ENCODE measurements at regions not wholly inside any gene's neighbourhood (a gene's known extent, or its start where the extent isn't known, plus 50 kb on each side); places are given as distances from the start of the nearest gene placed in this dataset.

DNA sequence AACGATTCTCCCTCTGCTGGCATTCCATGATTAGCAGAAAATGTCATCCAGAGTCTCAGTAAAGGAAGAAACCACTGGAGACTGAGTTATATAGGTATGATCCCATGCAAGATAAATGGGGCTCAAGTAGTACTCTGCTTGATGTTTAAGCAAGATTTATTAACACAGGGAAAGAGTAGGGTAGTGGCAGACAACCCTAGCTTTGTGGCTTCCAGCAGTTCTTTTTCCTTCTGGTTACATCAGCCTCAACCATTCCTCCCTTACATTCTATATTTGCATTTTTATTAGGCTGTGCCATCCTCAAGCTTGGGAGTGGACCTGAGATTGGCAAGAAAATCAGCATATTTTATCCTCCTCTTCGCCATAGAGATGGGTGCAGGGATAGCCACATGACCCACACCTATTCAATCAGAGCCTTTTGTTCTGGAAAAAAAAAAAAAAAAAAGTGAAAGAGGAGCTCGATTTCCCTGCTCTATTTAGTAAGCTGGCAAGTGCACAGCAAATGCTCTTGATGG lies 402.1 kb downstream of the ZNF536 start:
- DNase-seq = no peak

GRCh38 chr19:30762651-30763050 lies 390.5 kb downstream of the ZNF536 start:
- DNase-seq = no peak

GRCh38 chr19:30760014-30760413 lies 387.8 kb downstream of the ZNF536 start:
- no peak for DNase-seq

- no peak for DNase-seq
These were observed 385.8 kb downstream of the ZNF536 start for GRCh38 chr19:30757837-30758617.

GRCh38 chr19:30757104-30757836 lies 385.1 kb downstream of the ZNF536 start:
- no peak for DNase-seq

- no peak for DNase-seq
These were observed 383.4 kb downstream of the ZNF536 start for GRCh38 chr19:30755581-30755980.

GRCh38 chr19:30754162-30754561 lies 382.0 kb downstream of the ZNF536 start:
- no peak for DNase-seq

DNA sequence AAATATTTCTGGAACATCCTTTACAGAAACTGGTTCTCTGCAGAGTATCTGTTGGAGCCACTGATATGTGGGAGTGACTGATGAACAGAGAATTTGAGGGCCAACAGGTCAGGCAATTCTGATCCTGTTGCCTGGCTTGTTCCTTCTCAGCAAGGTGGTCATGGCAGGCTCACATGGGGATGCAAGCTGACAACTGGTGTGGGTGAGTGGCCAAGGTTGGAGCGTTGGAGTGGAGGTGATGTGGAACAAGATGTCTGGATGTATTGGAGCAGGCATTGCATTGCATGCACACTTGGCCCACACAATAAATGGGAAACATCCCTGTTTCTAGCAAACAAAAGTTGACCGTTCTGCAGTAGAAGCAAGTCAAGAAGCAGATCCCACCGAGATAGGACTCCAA lies 380.7 kb downstream of the ZNF536 start:
- DNase-seq = no peak

DNA sequence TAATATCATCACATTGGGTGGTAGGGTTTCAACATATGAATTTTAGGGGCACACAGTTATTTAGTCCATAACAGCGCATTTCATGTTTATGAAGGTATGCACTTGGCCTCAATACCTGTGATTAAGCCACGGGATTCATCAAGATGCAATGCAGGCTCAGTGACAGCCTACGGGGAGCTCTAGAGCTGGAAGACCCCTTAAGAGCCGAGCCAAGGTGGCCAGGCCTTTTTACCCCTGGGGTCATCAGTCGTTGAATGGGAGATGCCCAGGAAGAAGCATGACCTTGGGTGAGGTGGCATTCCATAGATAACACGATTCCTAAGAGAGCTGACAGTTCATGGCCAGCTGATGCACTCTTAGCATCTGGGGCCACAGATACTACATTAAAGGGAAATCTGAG lies 380.0 kb downstream of the ZNF536 start:
- no peak for DNase-seq

GRCh38 chr19:30745476-30745985 lies 373.3 kb downstream of the ZNF536 start:
- no peak for DNase-seq

GRCh38 chr19:30744741-30745475 lies 372.7 kb downstream of the ZNF536 start:
- DNase-seq = no peak

DNA sequence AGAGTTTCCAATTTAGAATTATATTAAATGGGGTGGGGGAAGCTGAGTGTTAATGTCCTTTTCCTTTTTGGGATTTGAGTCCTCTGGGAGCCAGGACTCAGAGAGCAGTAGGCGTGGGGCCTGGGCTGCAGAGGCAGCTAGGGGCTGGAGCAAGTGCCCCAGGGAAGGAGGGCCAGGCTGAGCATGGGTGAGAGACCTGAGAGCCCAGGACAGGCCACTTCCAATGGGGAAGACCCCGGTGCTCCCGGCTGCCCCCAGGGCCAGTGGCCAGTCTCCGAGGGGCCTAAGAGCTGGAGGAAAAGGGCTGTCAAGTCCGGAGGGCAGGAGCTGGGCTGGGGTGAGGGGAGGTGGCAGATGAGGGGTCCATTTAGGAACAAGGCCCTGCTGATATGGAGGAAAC lies 371.5 kb downstream of the ZNF536 start:
- no peak for DNase-seq

DNA sequence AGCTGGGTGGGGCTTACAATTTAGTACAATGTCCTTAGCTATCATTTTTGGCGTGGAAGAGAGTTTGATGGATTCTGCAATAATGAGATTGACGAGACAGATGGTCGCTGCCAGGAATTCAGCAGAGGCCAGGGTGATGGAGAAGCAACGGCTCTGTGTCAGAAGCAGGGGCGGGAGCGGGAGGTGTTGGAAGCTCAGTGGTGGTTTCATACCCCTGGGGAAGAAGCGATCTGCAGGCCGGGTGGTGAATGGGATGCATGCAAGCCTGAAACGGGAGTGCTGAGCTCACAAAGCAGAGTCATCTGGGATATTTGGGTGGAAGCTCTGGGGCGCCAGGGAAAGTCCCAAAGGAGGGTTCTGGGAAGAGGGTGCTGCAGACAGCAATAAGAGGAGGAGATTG lies 370.8 kb downstream of the ZNF536 start:
- DNase-seq = no peak

DNA sequence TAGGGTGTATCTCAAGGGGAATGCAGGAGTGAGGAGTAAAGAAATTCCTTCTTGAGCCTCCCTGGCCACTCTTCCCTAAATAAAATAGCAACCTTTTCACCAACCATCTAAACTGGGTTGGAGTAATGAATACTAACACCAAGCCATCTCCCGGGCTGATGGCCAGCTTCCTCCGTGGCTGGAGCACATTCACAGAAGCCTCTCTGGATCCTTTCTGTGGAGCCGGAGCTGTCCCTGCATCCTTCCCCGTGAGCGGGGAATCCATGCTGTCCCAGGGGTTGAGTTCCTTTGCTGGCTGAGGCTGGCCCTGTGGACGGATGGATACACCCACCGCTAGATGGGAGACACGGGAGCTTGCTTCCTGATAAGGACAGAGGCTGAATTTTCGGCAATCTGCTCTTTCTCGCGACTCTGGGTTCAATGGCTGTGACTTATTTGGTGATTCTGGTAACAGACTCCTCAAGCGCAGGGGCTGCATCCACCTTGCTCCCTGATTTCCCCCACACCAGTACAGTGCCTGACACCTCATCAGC lies 370.3 kb downstream of the ZNF536 start:
- no peak for DNase-seq

GRCh38 chr19:30741566-30741965 lies 369.4 kb downstream of the ZNF536 start:
- DNase-seq = no peak

- DNase-seq = no peak
These were observed 367.2 kb downstream of the ZNF536 start for GRCh38 chr19:30739394-30739793.

DNA sequence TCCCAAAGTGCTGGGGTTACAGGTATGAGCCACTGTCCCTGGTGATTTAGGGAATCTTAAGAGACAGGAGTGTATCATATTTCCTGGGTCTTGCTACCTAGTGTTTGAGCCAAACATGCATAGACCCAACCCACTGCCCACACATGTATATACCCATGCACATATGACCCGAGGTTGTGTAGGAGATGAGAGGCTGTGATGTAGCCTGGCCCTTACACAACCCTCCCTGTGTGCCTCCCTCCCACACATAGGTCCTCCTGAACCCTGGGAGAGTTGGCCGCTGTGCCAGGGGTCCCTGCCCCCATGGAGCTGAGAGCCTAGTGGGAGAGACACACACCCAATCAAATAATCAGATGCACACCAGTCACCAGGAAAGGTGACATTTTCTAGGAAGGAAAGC lies 365.9 kb downstream of the ZNF536 start:
- DNase-seq = no peak

DNA sequence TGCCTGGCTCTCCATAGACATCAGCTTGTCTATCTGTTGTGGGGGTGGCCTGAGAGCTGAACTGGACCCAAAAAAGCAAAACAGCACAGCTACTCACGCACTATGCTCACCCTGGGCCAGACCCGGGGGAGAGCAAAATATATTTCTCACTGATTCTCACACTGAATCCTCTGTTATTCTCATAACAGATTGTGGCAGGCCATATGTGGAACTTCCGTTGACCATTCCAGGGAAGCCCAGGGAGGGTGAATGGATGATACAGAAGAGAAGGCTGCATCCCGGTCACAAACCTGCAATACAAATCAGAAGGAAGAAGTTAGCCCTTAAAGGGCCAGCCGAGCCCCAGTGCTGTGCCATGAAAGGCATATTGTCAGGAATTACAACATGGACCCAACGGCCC lies 362.5 kb downstream of the ZNF536 start:
- no peak for DNase-seq

- DNase-seq = no peak
These were observed 361.8 kb downstream of the ZNF536 start for GRCh38 chr19:30733826-30734550.

GRCh38 chr19:30731591-30731990 lies 359.4 kb downstream of the ZNF536 start:
- DNase-seq = no peak

- no peak for DNase-seq
These were observed 357.3 kb downstream of the ZNF536 start for GRCh38 chr19:30729451-30729850.

GRCh38 chr19:30722761-30723160 lies 350.6 kb downstream of the ZNF536 start:
- DNase-seq = no peak

All from NCI-H2029 (cell line).